ENCODE measurements at regions not wholly inside any gene's neighbourhood (a gene's known extent, or its start where the extent isn't known, plus 50 kb on each side); places are given as distances from the start of the nearest gene placed in this dataset.
"Not testable (repeated sequence)": the region's sequence is repeated elsewhere in the genome, so short reads cannot be mapped to it uniquely, and the experiment has no call there.

- no peak for TF ChIP-seq CTCF (IDR thresholded peaks at IDR 0.05)
- DNase-seq: no peak
- Histone ChIP-seq H3K27me3 (no peaks in the 10 kb centered on the region), H3K9me3 (no peaks in the 10 kb centered on the region), H3K36me3 (no peaks in the 10 kb centered on the region), H3K4me3 (no peak overlapping the region), H3K27ac (no peak overlapping the region), H3K4me1 (no peaks in the 10 kb centered on the region)
- 80 to 81% methylated on average over 2 to 3 of the region's 3 CpGs for WGBS, 2 donors (ENCODE audit: low coverage in 1 of 2)
- in situ Hi-C loops (cut with MboI; ENCODE audit: low pct_ligation_motif_present in 1 of 4, low pct_unique_long_range_greater_than_20kb in 1 of 4, low sequenced_read_pairs in 3 of 4) (no loop called here), intact Hi-C loops (cut with DNase I; ENCODE audit: low total_unique reads) (no loop called here)
These were observed 559.7 kb upstream of the CYLC2 start for GRCh38 chr9:102435427-102435826.

GRCh38 chr9:102434545-102434944 lies 560.6 kb upstream of the CYLC2 start:
- no peaks in the 10 kb centered on the region for H3K9me3 ChIP-seq
- intact Hi-C loops (cut with DNase I; ENCODE audit: low total_unique reads): no loop called here
- H3K27ac ChIP-seq: no peak overlapping the region
- H3K36me3 ChIP-seq: no peaks in the 10 kb centered on the region
- in situ Hi-C loops (cut with MboI; ENCODE audit: low pct_ligation_motif_present in 1 of 4, low pct_unique_long_range_greater_than_20kb in 1 of 4, low sequenced_read_pairs in 3 of 4): no loop called here
- TF ChIP-seq POLR2AphosphoS5 (IDR thresholded peaks at IDR 0.05) (no peak), POLR2A (IDR thresholded peaks at IDR 0.05) (no peak), CTCF (IDR thresholded peaks at IDR 0.05) (no peak), EP300 (IDR thresholded peaks at IDR 0.05; ENCODE audit: low read depth) (no peak)
- no peaks in the 10 kb centered on the region for H3K27me3 ChIP-seq
- no peaks in the 10 kb centered on the region for H3K4me1 ChIP-seq
- H3K4me3 ChIP-seq: no peak overlapping the region
- WGBS, 2 donors (ENCODE audit: low coverage in 1 of 2): 14 to 21% methylated on average over 1 of the region's 1 CpG
- DNase-seq: no peak

GRCh38 chr9:102428305-102428704 lies 566.8 kb upstream of the CYLC2 start:
- Histone ChIP-seq H3K27ac (no peak overlapping the region), H3K27me3 (no peaks in the 10 kb centered on the region), H3K4me3 (no peak overlapping the region), H3K9me3 (no peaks in the 10 kb centered on the region), H3K36me3 (no peaks in the 10 kb centered on the region), H3K4me1 (no peaks in the 10 kb centered on the region)
- no peak for DNase-seq
- in situ Hi-C loops (cut with MboI; ENCODE audit: low pct_ligation_motif_present in 1 of 4, low pct_unique_long_range_greater_than_20kb in 1 of 4, low sequenced_read_pairs in 3 of 4): no loop called here
- TF ChIP-seq EP300 (IDR thresholded peaks at IDR 0.05; ENCODE audit: low read depth): no peak
- TF ChIP-seq POLR2AphosphoS5 (IDR thresholded peaks at IDR 0.05): no peak
- no peak for TF ChIP-seq POLR2A (IDR thresholded peaks at IDR 0.05)
- TF ChIP-seq CTCF (IDR thresholded peaks at IDR 0.05): no peak
- 36 to 71% methylated on average over 2 to 4 of the region's 4 CpGs for WGBS, 2 donors (ENCODE audit: low coverage in 1 of 2)
- intact Hi-C loops (cut with DNase I; ENCODE audit: low total_unique reads): no loop called here

- intact Hi-C loops (cut with DNase I; ENCODE audit: low total_unique reads); H3K27ac ChIP-seq; H3K4me1 ChIP-seq; H3K27me3 ChIP-seq; H3K4me3 ChIP-seq; in situ Hi-C loops (cut with MboI; ENCODE audit: low pct_ligation_motif_present in 1 of 4, low pct_unique_long_range_greater_than_20kb in 1 of 4, low sequenced_read_pairs in 3 of 4); H3K36me3 ChIP-seq; DNase-seq: not testable (repeated sequence)
- 82 to 84% methylated on average over 3 of the region's 3 CpGs for WGBS, 2 donors (ENCODE audit: low coverage in 1 of 2)
- peaks cover 15 to 21% of the 10 kb centered on the region in 2 donors for H3K9me3 ChIP-seq
These were observed 578.9 kb upstream of the CYLC2 start for GRCh38 chr9:102416251-102416650.

GRCh38 chr9:102405218-102405867 lies 589.8 kb upstream of the CYLC2 start:
- H3K27me3 ChIP-seq: no peaks in the 10 kb centered on the region
- no peaks in the 10 kb centered on the region for H3K36me3 ChIP-seq
- no peaks in the 10 kb centered on the region for H3K4me1 ChIP-seq
- DNase-seq: no peak
- 72 to 77% methylated on average over 3 to 5 of the region's 5 CpGs for WGBS, 2 donors (ENCODE audit: low coverage in 1 of 2)
- in situ Hi-C loops (cut with MboI; ENCODE audit: low pct_ligation_motif_present in 1 of 4, low pct_unique_long_range_greater_than_20kb in 1 of 4, low sequenced_read_pairs in 3 of 4) (no loop called here), intact Hi-C loops (cut with DNase I; ENCODE audit: low total_unique reads) (no loop called here)
- TF ChIP-seq POLR2A (IDR thresholded peaks at IDR 0.05): no peak
- TF ChIP-seq CTCF (IDR thresholded peaks at IDR 0.05): no peak
- TF ChIP-seq EP300 (IDR thresholded peaks at IDR 0.05; ENCODE audit: low read depth): no peak
- TF ChIP-seq POLR2AphosphoS5 (IDR thresholded peaks at IDR 0.05): no peak
- H3K4me3 ChIP-seq: no peak overlapping the region
- no peak overlapping the region for H3K27ac ChIP-seq
- H3K9me3 ChIP-seq: peaks cover 0 to 3% of the 10 kb centered on the region in 2 donors

Data from transverse colon (tissue), 4 donors.